ENCODE measurements at regions not wholly inside any gene's neighbourhood (a gene's known extent, or its start where the extent isn't known, plus 50 kb on each side); places are given as distances from the start of the nearest gene placed in this dataset.
"Not testable (repeated sequence)": the region's sequence is repeated elsewhere in the genome, so short reads cannot be mapped to it uniquely, and the experiment has no call there.

- WGBS: no CpG with 5 or more reads among the region's 6 CpGs
These were observed 198.8 kb downstream of the BCL2L11 start for GRCh38 chr2:111319552-111319951.

GRCh38 chr2:111320264-111320663 is 199.6 kb downstream of the BCL2L11 start:
- not testable (repeated sequence) for H3K4me3 ChIP-seq (ENCODE audit: insufficient read depth in 1 of 2, low read depth in 1 of 2, low read length in 2 of 2); H4K8ac ChIP-seq (ENCODE audit: low read length); H3K36me3 ChIP-seq (ENCODE audit: control insufficient read depth in 1 of 2, insufficient read depth in 2 of 2, low read depth in 1 of 2, low read length in 2 of 2); H2AFZ ChIP-seq (ENCODE audit: low read depth, low read length); H3K4me1 ChIP-seq (ENCODE audit: control insufficient read depth, insufficient read depth, low read depth, low read length); H3K27me3 ChIP-seq (ENCODE audit: control insufficient read depth in 1 of 2, insufficient read depth in 1 of 2, low read length in 2 of 2); H3K14ac ChIP-seq (ENCODE audit: low read length in 2 of 2); H2BK12ac ChIP-seq (ENCODE audit: low read length in 2 of 2); H2BK5ac ChIP-seq (ENCODE audit: low read depth, low read length, poor library complexity, severe bottlenecking); H3K79me1 ChIP-seq (replicated peaks; ENCODE audit: low read length, poor library complexity, severe bottlenecking); H2AK5ac ChIP-seq (ENCODE audit: low read length, severe bottlenecking); H3K9me3 ChIP-seq (ENCODE audit: control insufficient read depth, low read length); H3K18ac ChIP-seq (ENCODE audit: low read depth in 1 of 2, low read length in 2 of 2); H3K4ac ChIP-seq (ENCODE audit: low read depth in 1 of 2, low read length in 2 of 2); H3K4me2 ChIP-seq (ENCODE audit: low read length, poor library complexity, severe bottlenecking); H4K91ac ChIP-seq (ENCODE audit: low read length); H3K9ac ChIP-seq (ENCODE audit: low read length); H2BK15ac ChIP-seq (ENCODE audit: low read depth, poor library complexity, severe bottlenecking); H2BK120ac ChIP-seq (ENCODE audit: low read depth, low read length); H3K27ac ChIP-seq (ENCODE audit: low read length, poor library complexity, severe bottlenecking); H3K23ac ChIP-seq (ENCODE audit: low read length in 2 of 2)
- peak; percentile 13 for DNase-seq
- no CpG with 5 or more reads among the region's 3 CpGs for WGBS

More at GRCh38 chr2:111319552-111319951, 198.8 kb downstream of the BCL2L11 start:
- not testable (repeated sequence) for DNase-seq; H4K8ac ChIP-seq (ENCODE audit: low read length); H3K4ac ChIP-seq (ENCODE audit: low read depth in 1 of 2, low read length in 2 of 2); H4K91ac ChIP-seq (ENCODE audit: low read length); H3K9me3 ChIP-seq (ENCODE audit: control insufficient read depth, low read length); H3K27me3 ChIP-seq (ENCODE audit: control insufficient read depth in 1 of 2, insufficient read depth in 1 of 2, low read length in 2 of 2); H3K4me3 ChIP-seq (ENCODE audit: insufficient read depth in 1 of 2, low read depth in 1 of 2, low read length in 2 of 2); H2BK15ac ChIP-seq (ENCODE audit: low read depth, poor library complexity, severe bottlenecking); H2AK5ac ChIP-seq (ENCODE audit: low read length, severe bottlenecking); H3K27ac ChIP-seq (ENCODE audit: low read length, poor library complexity, severe bottlenecking); H2BK5ac ChIP-seq (ENCODE audit: low read depth, low read length, poor library complexity, severe bottlenecking); H2AFZ ChIP-seq (ENCODE audit: low read depth, low read length); H3K9ac ChIP-seq (ENCODE audit: low read length); H3K23ac ChIP-seq (ENCODE audit: low read length in 2 of 2); H3K36me3 ChIP-seq (ENCODE audit: control insufficient read depth in 1 of 2, insufficient read depth in 2 of 2, low read depth in 1 of 2, low read length in 2 of 2); H3K4me2 ChIP-seq (ENCODE audit: low read length, poor library complexity, severe bottlenecking); H3K79me1 ChIP-seq (replicated peaks; ENCODE audit: low read length, poor library complexity, severe bottlenecking); H2BK120ac ChIP-seq (ENCODE audit: low read depth, low read length); H3K18ac ChIP-seq (ENCODE audit: low read depth in 1 of 2, low read length in 2 of 2); H3K14ac ChIP-seq (ENCODE audit: low read length in 2 of 2); H2BK12ac ChIP-seq (ENCODE audit: low read length in 2 of 2); H3K4me1 ChIP-seq (ENCODE audit: control insufficient read depth, insufficient read depth, low read depth, low read length)

- not testable (repeated sequence) for H3K23ac ChIP-seq (ENCODE audit: low read length in 2 of 2); H3K4me2 ChIP-seq (ENCODE audit: low read length, poor library complexity, severe bottlenecking); H3K27ac ChIP-seq (ENCODE audit: low read length, poor library complexity, severe bottlenecking); H2AK5ac ChIP-seq (ENCODE audit: low read length, severe bottlenecking); H2BK5ac ChIP-seq (ENCODE audit: low read depth, low read length, poor library complexity, severe bottlenecking); H3K9me3 ChIP-seq (ENCODE audit: control insufficient read depth, low read length); H3K36me3 ChIP-seq (ENCODE audit: control insufficient read depth in 1 of 2, insufficient read depth in 2 of 2, low read depth in 1 of 2, low read length in 2 of 2); H2AFZ ChIP-seq (ENCODE audit: low read depth, low read length); H2BK120ac ChIP-seq (ENCODE audit: low read depth, low read length); H3K4me3 ChIP-seq (ENCODE audit: insufficient read depth in 1 of 2, low read depth in 1 of 2, low read length in 2 of 2); H2BK12ac ChIP-seq (ENCODE audit: low read length in 2 of 2); H3K79me1 ChIP-seq (replicated peaks; ENCODE audit: low read length, poor library complexity, severe bottlenecking); H3K9ac ChIP-seq (ENCODE audit: low read length); H3K4ac ChIP-seq (ENCODE audit: low read depth in 1 of 2, low read length in 2 of 2); H4K8ac ChIP-seq (ENCODE audit: low read length); H3K18ac ChIP-seq (ENCODE audit: low read depth in 1 of 2, low read length in 2 of 2); H2BK15ac ChIP-seq (ENCODE audit: low read depth, poor library complexity, severe bottlenecking); H3K4me1 ChIP-seq (ENCODE audit: control insufficient read depth, insufficient read depth, low read depth, low read length); H3K14ac ChIP-seq (ENCODE audit: low read length in 2 of 2); H3K27me3 ChIP-seq (ENCODE audit: control insufficient read depth in 1 of 2, insufficient read depth in 1 of 2, low read length in 2 of 2); H4K91ac ChIP-seq (ENCODE audit: low read length)
- no CpG with 5 or more reads among the region's 1 CpG for WGBS
- peak; percentile 93 for DNase-seq
These were observed 200.3 kb downstream of the BCL2L11 start for GRCh38 chr2:111320965-111321364.

GRCh38 chr2:111323384-111323783 is 202.7 kb downstream of the BCL2L11 start:
- H3K4me3 ChIP-seq (ENCODE audit: insufficient read depth in 1 of 2, low read depth in 1 of 2, low read length in 2 of 2); H4K91ac ChIP-seq (ENCODE audit: low read length); H3K9me3 ChIP-seq (ENCODE audit: control insufficient read depth, low read length); H3K27ac ChIP-seq (ENCODE audit: low read length, poor library complexity, severe bottlenecking); H3K18ac ChIP-seq (ENCODE audit: low read depth in 1 of 2, low read length in 2 of 2); H3K23ac ChIP-seq (ENCODE audit: low read length in 2 of 2); H2BK15ac ChIP-seq (ENCODE audit: low read depth, poor library complexity, severe bottlenecking); DNase-seq; H2BK5ac ChIP-seq (ENCODE audit: low read depth, low read length, poor library complexity, severe bottlenecking); H2BK120ac ChIP-seq (ENCODE audit: low read depth, low read length); H3K27me3 ChIP-seq (ENCODE audit: control insufficient read depth in 1 of 2, insufficient read depth in 1 of 2, low read length in 2 of 2); H3K4ac ChIP-seq (ENCODE audit: low read depth in 1 of 2, low read length in 2 of 2); H2AK5ac ChIP-seq (ENCODE audit: low read length, severe bottlenecking); H3K9ac ChIP-seq (ENCODE audit: low read length); H3K14ac ChIP-seq (ENCODE audit: low read length in 2 of 2); H2BK12ac ChIP-seq (ENCODE audit: low read length in 2 of 2); H3K79me1 ChIP-seq (replicated peaks; ENCODE audit: low read length, poor library complexity, severe bottlenecking); H3K36me3 ChIP-seq (ENCODE audit: control insufficient read depth in 1 of 2, insufficient read depth in 2 of 2, low read depth in 1 of 2, low read length in 2 of 2); H4K8ac ChIP-seq (ENCODE audit: low read length); H2AFZ ChIP-seq (ENCODE audit: low read depth, low read length); H3K4me1 ChIP-seq (ENCODE audit: control insufficient read depth, insufficient read depth, low read depth, low read length); H3K4me2 ChIP-seq (ENCODE audit: low read length, poor library complexity, severe bottlenecking): not testable (repeated sequence)
- no CpG with 5 or more reads among the region's 5 CpGs for WGBS

Data from mesenchymal stem cell (in vitro differentiated cells and primary cell).